Ectodermal cell (in vitro differentiated cells): ENCODE measurements at regions not wholly inside any gene's neighbourhood (a gene's known extent, or its start where the extent isn't known, plus 50 kb on each side); places are given as distances from the start of the nearest gene placed in this dataset.

Experiments
- H3K27ac ChIP-seq: 2 replicates; pipeline ENCODE4 v1.7.0; 2013; ENCODE audit warnings: mild to moderate bottlenecking, low read depth, low read length; ENCODE audit not compliant: insufficient read depth, poor library complexity, severe bottlenecking
- H3K27me3 ChIP-seq: 2 replicates; pipeline ENCODE4 v1.7.0; 2013; ENCODE audit warnings: mild to moderate bottlenecking, low read length; ENCODE audit not compliant: insufficient read depth, control insufficient read depth, poor library complexity, severe bottlenecking
- H3K36me3 ChIP-seq: one replicate; pipeline ENCODE4 v1.7.0; 2013; ENCODE audit warnings: low read length; ENCODE audit not compliant: control insufficient read depth, insufficient read depth
- H3K4me1 ChIP-seq: one replicate; pipeline ENCODE4 v1.7.0; 2013; ENCODE audit warnings: low read length; ENCODE audit not compliant: control insufficient read depth, insufficient read depth
- H3K4me3 ChIP-seq: 2 replicates; pipeline ENCODE4 v1.7.0; 2013; ENCODE audit warnings: low read depth, low read length, control low read depth; ENCODE audit not compliant: insufficient read depth
- H3K9me3 ChIP-seq: 2 replicates; pipeline ENCODE4 v1.7.0; 2013; ENCODE audit warnings: mild to moderate bottlenecking, low read length, moderate library complexity; ENCODE audit not compliant: control insufficient read depth
- WGBS, 2 experiments: methylation state at CpG; one replicate each; pipeline ENCODE4 v1.1.7; 2013; ENCODE audit warnings: missing lambda C conversion rate in 2 of 2; 5-methylcytosine and 5-hydroxymethylcytosine counted together

DNA sequence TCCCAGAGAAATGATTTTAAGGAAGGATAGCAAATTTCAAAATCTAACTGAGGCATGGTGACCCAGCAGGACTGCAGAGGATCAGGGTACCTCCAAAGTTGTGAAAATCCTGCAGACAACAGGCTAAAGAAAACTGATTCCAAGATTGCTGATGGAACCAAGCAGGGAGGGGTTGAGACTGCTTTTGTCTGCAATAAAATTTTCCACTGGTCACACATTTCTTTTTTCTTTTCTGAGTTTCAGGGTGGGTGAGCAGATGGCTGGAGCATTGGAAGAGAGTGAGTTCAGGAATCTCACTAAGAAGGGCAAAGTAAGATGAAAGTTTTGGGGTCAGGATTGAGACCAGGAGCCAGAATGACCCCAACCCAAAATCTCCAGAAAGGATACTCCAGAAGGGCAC lies 321.0 kb downstream of the TNS1 start:
- Histone ChIP-seq H3K27me3 (no peaks in the 10 kb centered on the region), H3K9me3 (no peaks in the 10 kb centered on the region), H3K4me3 (no peak overlapping the region), H3K4me1 (no peaks in the 10 kb centered on the region), H3K36me3 (no peaks in the 10 kb centered on the region), H3K27ac (no peak overlapping the region)

DNA sequence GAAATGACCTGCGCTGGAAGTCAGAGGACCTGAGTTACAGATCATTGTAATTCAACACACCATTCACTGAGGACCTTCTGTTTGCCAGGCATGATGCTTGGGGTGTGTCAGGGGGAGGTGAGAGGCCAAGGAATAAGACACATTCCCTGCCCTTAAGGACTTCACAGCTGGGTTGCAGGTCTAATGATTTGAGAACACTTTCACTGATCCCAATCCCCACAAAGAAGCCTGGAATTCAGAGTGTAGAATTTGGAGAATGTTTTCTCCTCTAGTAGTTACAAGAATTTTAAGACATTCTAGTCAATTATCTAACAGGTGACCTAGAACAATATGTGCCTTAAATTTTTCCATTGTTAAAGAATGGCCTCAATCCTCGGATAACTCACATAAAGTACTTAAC lies 322.4 kb downstream of the TNS1 start:
- Histone ChIP-seq H3K4me1 (no peaks in the 10 kb centered on the region), H3K27ac (no peak overlapping the region), H3K9me3 (no peaks in the 10 kb centered on the region), H3K27me3 (no peaks in the 10 kb centered on the region), H3K4me3 (no peak overlapping the region), H3K36me3 (no peaks in the 10 kb centered on the region)
- 64 to 82% methylated on average over 1 to 2 of the region's 2 CpGs for WGBS, 2 experiments

GRCh38 chr2:217673627-217674026 lies 329.2 kb downstream of the TNS1 start:
- H3K4me3 ChIP-seq = no peak overlapping the region
- WGBS, 2 experiments = 95 to 99% methylated on average over 4 of the region's 4 CpGs

DNA sequence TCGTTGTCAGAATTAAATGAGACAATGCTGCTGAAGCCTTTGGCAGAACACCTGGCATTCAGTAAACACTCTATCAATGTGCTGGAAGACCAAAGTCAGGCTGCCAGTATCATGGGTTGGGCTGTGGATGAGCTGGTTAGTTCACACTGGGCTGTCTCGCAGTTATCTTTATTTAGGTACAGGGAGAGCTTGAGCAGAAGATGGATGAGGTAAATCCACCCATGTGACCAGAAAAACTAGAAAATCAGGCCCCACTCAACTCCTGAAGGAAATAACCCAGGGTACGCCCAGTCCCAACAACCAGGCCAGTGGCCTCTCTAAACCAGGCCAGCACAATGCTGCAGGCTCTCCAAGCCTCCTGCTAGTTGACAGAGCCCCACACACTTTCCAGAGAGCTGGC lies 330.3 kb downstream of the TNS1 start:
- Histone ChIP-seq H3K27ac (no peak overlapping the region), H3K27me3 (no peaks in the 10 kb centered on the region), H3K4me3 (no peak overlapping the region), H3K9me3 (no peaks in the 10 kb centered on the region), H3K4me1 (no peaks in the 10 kb centered on the region), H3K36me3 (no peaks in the 10 kb centered on the region)
- WGBS, 2 experiments = 95 to 98% methylated on average over 3 of the region's 3 CpGs

More at GRCh38 chr2:217673627-217674026, 329.2 kb downstream of the TNS1 start:
- Histone ChIP-seq H3K36me3 (no peaks in the 10 kb centered on the region), H3K9me3 (no peaks in the 10 kb centered on the region), H3K27me3 (no peaks in the 10 kb centered on the region), H3K4me1 (no peaks in the 10 kb centered on the region), H3K27ac (peak overlapping the region; percentile 26)

DNA sequence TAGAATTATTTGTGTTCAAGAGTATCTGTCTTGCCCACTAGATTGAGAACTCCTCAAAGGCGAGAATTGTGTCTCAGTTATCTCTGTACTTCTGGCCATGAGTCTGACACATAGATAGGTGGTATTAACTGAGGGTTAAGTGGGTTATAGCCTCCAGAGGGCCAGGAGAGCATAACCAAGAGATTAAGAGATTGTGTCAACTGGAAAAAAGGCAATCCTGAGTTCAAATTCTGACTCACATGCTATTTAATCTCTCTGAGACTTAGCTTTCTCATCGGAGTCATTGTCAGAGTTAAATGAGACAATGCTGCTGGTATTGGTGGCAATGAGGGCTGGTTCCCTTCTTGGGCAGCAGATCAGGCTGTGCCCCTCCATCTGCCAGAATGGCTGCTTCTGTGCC lies 330.9 kb downstream of the TNS1 start:
- Histone ChIP-seq H3K4me3 (no peak overlapping the region), H3K27ac (no peak overlapping the region), H3K4me1 (no peaks in the 10 kb centered on the region), H3K27me3 (no peaks in the 10 kb centered on the region), H3K36me3 (no peaks in the 10 kb centered on the region), H3K9me3 (no peaks in the 10 kb centered on the region)
- WGBS, 2 experiments = 46 to 50% methylated on average over 2 of the region's 2 CpGs

GRCh38 chr2:217671075-217671474 lies 331.7 kb downstream of the TNS1 start:
- no peaks in the 10 kb centered on the region for H3K9me3 ChIP-seq
- WGBS, 2 experiments = 88 to 90% methylated on average over 1 of the region's 1 CpG

DNA sequence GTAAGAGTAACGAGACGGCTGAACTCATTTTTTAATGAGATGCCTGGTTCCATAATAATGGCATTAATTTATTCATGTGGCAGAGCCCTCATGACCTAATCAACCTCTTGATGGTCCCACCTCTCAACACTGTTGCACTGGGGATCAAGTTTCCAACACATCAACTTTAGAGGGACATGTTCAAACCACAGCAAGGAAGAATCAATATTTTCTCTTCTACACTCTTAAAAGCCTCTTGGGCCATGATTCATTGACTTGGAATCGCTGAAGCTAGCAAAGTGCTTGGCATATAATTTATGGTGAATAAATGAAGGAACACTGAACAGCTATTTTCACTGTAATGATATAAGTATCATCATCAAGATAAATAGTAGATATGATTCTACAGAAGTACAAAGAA lies 333.0 kb downstream of the TNS1 start:
- H3K9me3 ChIP-seq = no peaks in the 10 kb centered on the region
- H3K27me3 ChIP-seq = no peaks in the 10 kb centered on the region
- no peak overlapping the region for H3K27ac ChIP-seq
- H3K36me3 ChIP-seq = no peaks in the 10 kb centered on the region
- WGBS, 2 experiments = 91 to 100% methylated on average over 2 of the region's 3 CpGs
- no peaks in the 10 kb centered on the region for H3K4me1 ChIP-seq
- no peak overlapping the region for H3K4me3 ChIP-seq

More at GRCh38 chr2:217671075-217671474, 331.7 kb downstream of the TNS1 start:
- Histone ChIP-seq H3K4me1 (no peaks in the 10 kb centered on the region), H3K36me3 (no peaks in the 10 kb centered on the region), H3K4me3 (no peak overlapping the region), H3K27me3 (no peaks in the 10 kb centered on the region), H3K27ac (no peak overlapping the region)

DNA sequence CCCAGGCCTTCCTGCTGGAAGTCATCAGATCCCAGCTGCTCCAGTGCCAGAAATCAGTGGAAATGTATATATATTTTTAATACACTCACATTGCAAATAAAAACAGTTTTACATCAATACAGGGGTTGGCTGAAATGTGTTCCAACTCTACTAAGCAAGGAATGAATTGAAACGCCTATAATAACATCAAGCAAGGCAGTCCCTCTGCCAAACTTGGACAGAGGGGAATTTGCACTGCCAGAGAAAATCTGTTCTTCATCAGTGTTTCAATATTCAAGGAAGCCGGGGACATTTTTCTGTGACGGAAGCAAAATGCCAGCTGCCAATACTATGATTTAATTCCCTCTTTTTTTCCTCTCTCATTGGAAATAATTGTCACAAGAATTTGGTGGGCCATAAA lies 335.3 kb downstream of the TNS1 start:
- Histone ChIP-seq H3K9me3 (no peaks in the 10 kb centered on the region), H3K36me3 (no peaks in the 10 kb centered on the region), H3K4me1 (no peaks in the 10 kb centered on the region), H3K27ac (no peak overlapping the region), H3K4me3 (no peak overlapping the region), H3K27me3 (no peaks in the 10 kb centered on the region)
- WGBS, 2 experiments = 95% methylated on average over 3 of the region's 3 CpGs

DNA sequence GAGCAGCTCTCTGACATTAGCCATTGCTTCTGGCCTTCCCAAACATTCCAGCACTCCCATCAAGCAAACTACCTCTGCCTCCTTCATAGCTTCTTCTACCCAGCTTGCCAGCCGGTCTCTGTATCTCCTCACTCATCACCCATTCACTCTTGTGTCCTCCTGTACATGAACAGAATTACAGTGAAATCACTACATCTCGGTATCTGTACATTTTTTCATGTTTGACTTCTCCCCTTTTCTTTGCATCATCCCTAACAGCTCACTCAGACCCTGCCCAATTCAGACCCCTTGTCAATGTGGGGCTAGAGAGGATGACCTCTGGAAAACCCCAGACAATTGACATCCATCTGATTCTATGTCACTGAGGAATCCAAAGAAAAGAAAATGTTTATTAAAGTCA lies 335.8 kb downstream of the TNS1 start:
- Histone ChIP-seq H3K27ac (no peak overlapping the region), H3K9me3 (no peaks in the 10 kb centered on the region), H3K36me3 (no peaks in the 10 kb centered on the region), H3K4me3 (no peak overlapping the region), H3K27me3 (no peaks in the 10 kb centered on the region), H3K4me1 (no peaks in the 10 kb centered on the region)
- 91 to 96% methylated on average over 2 of the region's 2 CpGs for WGBS, 2 experiments

GRCh38 chr2:217666338-217666737 lies 336.5 kb downstream of the TNS1 start:
- no peak overlapping the region for H3K27ac ChIP-seq
- H3K4me1 ChIP-seq = no peaks in the 10 kb centered on the region
- H3K27me3 ChIP-seq = no peaks in the 10 kb centered on the region
- H3K36me3 ChIP-seq = no peaks in the 10 kb centered on the region
- H3K4me3 ChIP-seq = no peak overlapping the region
- WGBS, 2 experiments = 82 to 85% methylated on average over 2 of the region's 2 CpGs
- H3K9me3 ChIP-seq = no peaks in the 10 kb centered on the region

DNA sequence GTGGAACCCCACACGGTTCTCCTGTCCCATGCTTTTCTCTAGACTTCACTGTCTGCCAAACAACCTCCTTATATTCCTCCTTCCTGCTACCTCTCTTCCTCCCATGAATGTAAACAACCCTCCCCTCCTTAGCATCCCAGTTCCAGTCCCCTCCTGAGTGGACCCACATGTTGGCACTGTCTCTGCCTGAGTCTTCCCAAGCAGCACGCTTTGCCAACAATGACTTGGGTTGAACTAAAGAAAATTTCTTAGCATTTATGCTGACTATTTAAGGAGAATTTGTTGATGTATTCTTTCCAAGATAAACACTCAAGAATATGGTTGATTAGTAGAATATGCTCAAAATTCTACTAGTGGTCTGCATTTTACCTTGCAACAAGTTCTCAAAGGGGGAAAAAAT lies 338.0 kb downstream of the TNS1 start:
- H3K27me3 ChIP-seq = no peaks in the 10 kb centered on the region
- no peaks in the 10 kb centered on the region for H3K36me3 ChIP-seq
- no peaks in the 10 kb centered on the region for H3K9me3 ChIP-seq
- no peak overlapping the region for H3K4me3 ChIP-seq
- WGBS, 2 experiments = 93 to 94% methylated on average over 2 of the region's 2 CpGs
- H3K4me1 ChIP-seq = no peaks in the 10 kb centered on the region
- H3K27ac ChIP-seq = no peak overlapping the region
